Activated naive CD8-positive, alpha-beta T cell treated with anti-CD3 and anti-CD28 coated beads, Interleukin-2, amount 50 U/mL, for 16 hours (primary cell): ENCODE measurements at regions not wholly inside any gene's neighbourhood (a gene's known extent, or its start where the extent isn't known, plus 50 kb on each side); places are given as distances from the start of the nearest gene placed in this dataset.

ENCODE experiments used
- DNase-seq: peaks from one replicate; pipeline ENCODE4 v3.0.0-alpha.2; 2020; ENCODE audit warnings: low read depth, low spot score

GRCh38 chr12:13383379-13383778 is 186.9 kb downstream of the EMP1 start:
- no peak for DNase-seq

DNA sequence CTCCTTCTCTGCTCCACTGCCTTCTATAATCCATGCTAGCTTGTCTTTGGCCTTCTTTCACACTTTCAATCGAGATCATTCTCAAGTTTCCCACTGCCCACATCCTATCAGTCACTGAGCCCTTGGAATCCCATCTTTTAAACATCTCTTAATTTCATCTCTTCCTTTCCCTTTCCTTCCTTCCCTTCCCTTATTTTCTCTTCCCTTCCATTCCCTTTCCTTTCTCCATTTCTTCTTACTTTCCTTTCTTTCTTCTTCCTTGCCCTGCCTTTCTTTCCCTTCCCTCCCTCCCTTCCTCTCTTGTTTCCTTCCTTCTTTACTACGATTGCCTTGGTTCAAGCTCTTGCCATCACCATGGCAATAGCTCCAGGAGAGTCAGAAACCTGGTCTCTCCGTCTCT is 183.8 kb downstream of the EMP1 start:
- DNase-seq: no peak

- DNase-seq: no peak
Observed at GRCh38 chr12:13379531-13380188, 183.1 kb downstream of the EMP1 start.

DNA sequence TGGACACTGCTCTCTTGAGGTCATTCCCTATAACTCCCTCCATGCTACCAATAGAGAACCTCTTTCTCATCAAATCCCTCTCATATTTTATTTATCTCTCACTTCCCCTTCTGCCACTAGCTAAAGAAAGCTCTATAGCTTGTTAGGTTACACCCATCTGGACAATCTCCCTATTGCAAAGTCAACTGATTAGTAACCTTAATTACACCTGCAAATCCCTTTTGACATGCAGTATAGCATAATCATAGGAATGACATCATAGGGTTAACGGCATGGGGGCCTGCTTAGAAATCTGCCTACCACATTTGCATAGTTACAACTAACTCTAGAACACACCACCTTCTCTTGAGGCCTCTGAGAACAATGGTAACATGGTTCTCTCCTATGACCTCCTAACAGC is 181.2 kb downstream of the EMP1 start:
- no peak for DNase-seq

DNA sequence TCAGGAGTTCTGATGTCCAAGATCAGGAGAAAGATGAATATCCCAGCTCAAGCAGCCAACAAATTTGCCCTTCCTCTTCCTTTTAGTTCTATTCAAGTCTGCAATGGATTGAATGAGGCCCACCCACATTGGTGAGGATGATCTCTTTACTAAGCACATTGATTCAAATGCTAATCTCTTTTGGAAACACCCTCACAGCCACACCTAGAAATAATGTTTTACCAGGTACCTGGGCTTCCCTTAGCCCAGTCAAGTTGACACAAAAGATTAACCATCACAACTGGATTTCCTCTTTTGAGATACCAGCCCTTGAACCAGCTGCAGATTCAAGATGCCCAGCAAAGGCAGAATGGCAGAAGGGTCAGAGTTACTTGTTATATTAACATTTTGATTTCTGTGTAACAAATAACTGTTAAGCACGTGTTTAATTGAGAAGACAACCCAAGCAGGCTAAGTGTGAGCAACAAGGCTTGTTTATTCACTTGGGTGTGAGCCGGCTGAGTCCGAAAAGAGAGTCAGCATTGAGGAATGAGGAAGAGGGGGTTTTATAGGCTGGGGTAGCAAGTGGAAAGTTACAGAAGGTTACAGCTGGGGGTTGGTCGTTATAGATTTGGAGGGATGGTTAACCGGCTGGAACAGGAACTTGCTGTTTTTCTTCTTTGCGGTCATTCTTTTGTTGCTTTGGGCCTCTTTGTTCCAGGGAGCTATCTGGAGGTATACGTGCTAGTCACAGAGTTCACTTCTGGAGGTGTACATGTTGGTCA is 180.3 kb downstream of the EMP1 start:
- DNase-seq: no peak

- no peak for DNase-seq
Observed at GRCh38 chr12:13375583-13376345, 179.2 kb downstream of the EMP1 start.

DNA sequence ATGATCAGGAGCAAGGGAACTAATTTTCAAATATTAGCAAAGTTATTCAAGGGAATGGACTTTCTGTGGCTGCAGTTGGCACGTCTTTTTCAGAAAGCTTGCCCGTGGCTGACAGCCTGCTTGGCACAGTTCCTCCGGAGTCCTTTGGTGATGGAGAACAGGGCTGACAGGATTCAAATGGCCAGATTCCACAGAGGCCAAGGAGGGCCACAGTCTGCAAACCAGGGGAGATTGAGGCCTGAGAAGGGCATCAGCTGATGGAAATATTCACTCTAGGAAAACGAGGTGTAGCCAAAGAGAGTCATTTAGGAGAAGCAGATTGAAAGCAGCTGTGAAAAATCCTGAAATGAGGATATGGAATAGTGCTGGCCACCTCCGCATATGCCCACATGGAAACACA is 178.3 kb downstream of the EMP1 start:
- DNase-seq: no peak

GRCh38 chr12:13373803-13374202 is 177.3 kb downstream of the EMP1 start:
- DNase-seq: no peak

- DNase-seq: no peak
Observed at GRCh38 chr12:13373131-13373530, 176.6 kb downstream of the EMP1 start.

DNA sequence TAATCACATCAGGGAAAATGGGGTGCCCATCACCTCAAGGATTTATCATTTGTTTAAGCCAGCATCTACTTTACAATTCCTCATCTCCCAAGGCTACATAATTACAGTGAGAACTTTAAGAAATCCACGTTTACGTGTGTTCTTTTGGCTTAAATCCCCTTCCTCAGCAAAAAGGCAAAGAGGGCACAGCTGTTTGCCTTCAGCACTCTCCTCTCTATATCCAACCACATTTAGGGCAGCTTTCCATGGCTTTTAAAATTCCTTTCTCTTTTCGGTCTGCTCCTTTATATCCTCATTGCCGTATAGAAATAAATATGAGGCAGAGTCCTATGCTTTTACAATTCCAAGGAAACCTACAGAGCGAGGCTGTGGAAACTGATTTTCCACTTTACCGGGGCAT is 175.9 kb downstream of the EMP1 start:
- no peak for DNase-seq

GRCh38 chr12:13371797-13372196 is 175.3 kb downstream of the EMP1 start:
- no peak for DNase-seq

- no peak for DNase-seq
Observed at GRCh38 chr12:13371367-13371766, 174.8 kb downstream of the EMP1 start.

GRCh38 chr12:13369474-13370056 is 173.0 kb downstream of the EMP1 start:
- DNase-seq: no peak

- no peak for DNase-seq
Observed at GRCh38 chr12:13368971-13369370, 172.4 kb downstream of the EMP1 start.

DNA sequence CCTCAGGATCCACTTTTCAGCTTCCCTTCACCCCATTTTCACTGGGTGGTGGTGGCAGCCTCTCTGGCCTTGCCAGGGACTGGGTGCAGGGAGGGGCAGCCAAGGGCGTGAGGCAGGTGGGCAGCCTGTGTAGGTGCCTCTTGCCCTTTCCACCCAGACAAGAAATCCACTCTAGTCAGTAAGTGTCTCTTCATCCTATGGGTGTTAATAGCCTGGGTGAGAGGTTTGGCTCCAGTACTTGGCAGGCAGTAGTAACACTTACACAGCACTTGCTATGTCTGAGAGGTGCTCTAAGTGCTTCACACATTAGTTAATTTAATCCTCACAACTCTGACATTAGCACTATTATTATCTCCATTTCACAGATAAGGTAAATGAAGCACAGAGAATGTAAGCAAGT is 171.9 kb downstream of the EMP1 start:
- no peak for DNase-seq

DNA sequence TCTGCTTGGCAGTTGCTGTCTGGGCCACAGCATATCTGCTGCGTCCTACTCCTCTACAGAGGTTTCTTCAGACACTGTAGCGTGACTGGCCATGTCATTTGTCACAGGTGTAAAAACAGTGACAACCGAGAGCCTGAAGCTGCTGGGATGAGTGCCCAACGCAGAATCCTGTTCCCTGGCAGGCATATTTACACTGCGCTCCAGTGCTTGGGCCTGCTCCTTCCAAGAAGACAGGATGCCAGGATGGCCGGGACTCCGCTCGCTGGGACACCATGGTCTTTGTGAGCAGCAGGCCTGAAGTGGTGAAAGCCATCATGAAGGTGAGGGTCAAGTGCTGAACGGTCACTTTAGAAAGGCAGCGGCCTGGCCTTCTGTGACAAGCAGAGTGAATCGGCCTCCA is 171.4 kb downstream of the EMP1 start:
- DNase-seq: no peak

GRCh38 chr12:13365748-13366366 is 169.3 kb downstream of the EMP1 start:
- DNase-seq: no peak

- no peak for DNase-seq
Observed at GRCh38 chr12:13362260-13362841, 165.8 kb downstream of the EMP1 start.

DNA sequence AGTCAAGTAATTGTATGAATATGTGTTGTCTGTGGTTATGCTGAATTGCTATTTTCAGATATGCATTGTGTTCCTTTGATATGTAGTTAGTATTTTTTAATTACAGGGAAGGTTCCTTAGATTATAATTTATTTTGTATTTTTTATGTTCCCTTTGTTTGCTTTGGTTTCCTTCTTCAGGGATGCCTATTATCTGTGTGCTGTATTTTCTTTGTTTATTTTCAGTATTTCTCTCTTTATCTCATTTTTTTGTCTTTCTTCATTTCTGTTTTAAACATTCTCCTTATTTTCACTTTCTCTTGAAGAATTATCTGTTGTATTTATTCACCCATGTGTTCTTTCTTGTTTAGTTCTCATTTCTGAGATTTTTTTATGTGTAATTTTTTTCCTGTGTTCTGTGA is 163.1 kb downstream of the EMP1 start:
- no peak for DNase-seq

DNA sequence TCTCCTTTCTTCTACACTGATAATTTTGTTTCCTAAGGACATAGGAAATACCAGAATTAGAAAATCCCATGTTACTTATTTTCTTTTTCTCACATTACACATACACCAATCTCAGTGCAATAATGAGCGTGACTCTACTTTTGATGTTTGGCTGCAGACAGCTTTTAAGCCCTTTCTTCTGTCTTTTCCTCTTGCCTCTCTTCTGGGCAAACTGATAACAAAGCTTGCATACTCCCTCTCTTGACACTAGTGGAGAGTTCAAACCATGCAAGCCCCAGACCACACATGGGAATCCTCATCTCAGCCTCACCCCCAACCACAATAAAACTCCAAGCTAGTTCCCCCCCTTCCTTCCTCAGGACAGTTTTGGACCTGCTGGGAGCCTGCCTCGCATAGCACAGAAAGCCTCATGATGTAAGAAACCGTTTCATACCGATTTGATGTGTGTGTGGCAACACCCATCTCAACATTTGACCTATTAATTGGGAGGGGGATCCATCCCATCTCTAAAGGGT is 161.9 kb downstream of the EMP1 start:
- no peak for DNase-seq

GRCh38 chr12:13350946-13351345 is 154.4 kb downstream of the EMP1 start:
- no peak for DNase-seq
